KBM-7 (cell line): ENCODE measurements at regions not wholly inside any gene's neighbourhood (a gene's known extent, or its start where the extent isn't known, plus 50 kb on each side); places are given as distances from the start of the nearest gene placed in this dataset.
A peak's percentile ranks its signal among the peaks of the same experiment; 100 is the strongest.

ENCODE experiments used
- DNase-seq: peaks from one replicate; pipeline ENCODE4 v3.0.0-alpha.2; 2015
- in situ Hi-C: fragments of 300-500 bp; cut with MboI; formaldehyde crosslinking; loops from 2 replicates; pipeline ENCODE4 v1.14.3; 2020; ENCODE audit warnings: low sequenced_read_pairs, low pct_unique_long_range_greater_than_20kb, mixed read lengths

GRCh38 chr1:229028987-229029878 lies 241.7 kb upstream of the RAB4A start:
- in situ Hi-C loops = no loop called here
- DNase-seq = no peak

GRCh38 chr1:229029879-229030235 lies 241.1 kb upstream of the RAB4A start:
- DNase-seq = no peak
- in situ Hi-C loops = no loop called here

- DNase-seq = no peak
- in situ Hi-C loops = no loop called here
Observed at GRCh38 chr1:229030630-229031029, 240.3 kb upstream of the RAB4A start.

- in situ Hi-C loops = no loop called here
- no peak for DNase-seq
Observed at GRCh38 chr1:229031061-229031460, 239.8 kb upstream of the RAB4A start.

GRCh38 chr1:229031481-229032341 lies 239.2 kb upstream of the RAB4A start:
- no peak for DNase-seq
- in situ Hi-C loops = no loop called here

- in situ Hi-C loops = no loop called here
- no peak for DNase-seq
Observed at GRCh38 chr1:229032375-229032774, 238.5 kb upstream of the RAB4A start.

GRCh38 chr1:229033480-229033879 lies 237.4 kb upstream of the RAB4A start:
- in situ Hi-C loops = no loop called here
- no peak for DNase-seq

- in situ Hi-C loops = no loop called here
- DNase-seq = no peak
Observed at GRCh38 chr1:229034342-229034741, 236.6 kb upstream of the RAB4A start.

- no peak for DNase-seq
- in situ Hi-C loops = no loop called here
Observed at GRCh38 chr1:229035054-229035747, 235.7 kb upstream of the RAB4A start.

GRCh38 chr1:229035748-229036082 lies 235.2 kb upstream of the RAB4A start:
- no peak for DNase-seq
- in situ Hi-C loops = no loop called here

GRCh38 chr1:229037806-229038405 lies 233.0 kb upstream of the RAB4A start:
- in situ Hi-C loops = no loop called here
- no peak for DNase-seq

- DNase-seq = no peak
- in situ Hi-C loops = no loop called here
Observed at GRCh38 chr1:229040630-229041358, 230.1 kb upstream of the RAB4A start.

- in situ Hi-C loops = no loop called here
- DNase-seq = no peak
Observed at GRCh38 chr1:229041946-229042345, 229.0 kb upstream of the RAB4A start.

- DNase-seq = no peak
- in situ Hi-C loops = no loop called here
Observed at GRCh38 chr1:229042482-229042881, 228.4 kb upstream of the RAB4A start.

- in situ Hi-C loops = no loop called here
- DNase-seq = peak; percentile 22
Observed at GRCh38 chr1:229043115-229043514, 227.8 kb upstream of the RAB4A start.

GRCh38 chr1:229046251-229046853 lies 224.6 kb upstream of the RAB4A start:
- in situ Hi-C loops = no loop called here

GRCh38 chr1:229047161-229047839 lies 223.6 kb upstream of the RAB4A start:
- in situ Hi-C loops = no loop called here
- no peak for DNase-seq

More at GRCh38 chr1:229046251-229046853, 224.6 kb upstream of the RAB4A start:
- no peak for DNase-seq
